GM23338 (cell line): ENCODE measurements at regions not wholly inside any gene's neighbourhood (a gene's known extent, or its start where the extent isn't known, plus 50 kb on each side); places are given as distances from the start of the nearest gene placed in this dataset.

Source experiments
- CREB1 ChIP-seq: fragments of 250-450 bp; sonication (Bioruptor Pico); IDR thresholded peaks from 2 replicates; pipeline ENCODE4 v1.5.0; 2020; ENCODE audit warnings: low read depth, mild to moderate bottlenecking, moderate library complexity
- EZH2 ChIP-seq: fragments of 200-600 bp; sonication (generic); IDR thresholded peaks from one replicate; pipeline ENCODE4 v1.8.0; 2017; ENCODE audit warnings: antibody characterized with exemption, mild to moderate bottlenecking, low read depth; ENCODE audit not compliant: unreplicated experiment
- EZH2phosphoT487 ChIP-seq: fragments of 200-600 bp; sonication (generic); IDR thresholded peaks from one replicate; pipeline ENCODE4 v1.8.1; 2018; ENCODE audit warnings: antibody characterized with exemption; ENCODE audit not compliant: unreplicated experiment
- JUNB ChIP-seq: IDR thresholded peaks from one replicate; pipeline ENCODE4 v1.6.1; 2016; ENCODE audit warnings: antibody characterized with exemption; ENCODE audit not compliant: unreplicated experiment
- NANOG ChIP-seq: IDR thresholded peaks from 2 replicates; pipeline ENCODE4 v1.6.1; 2016; ENCODE audit warnings: antibody characterized with exemption, borderline replicate concordance
- POLR2AphosphoS5 ChIP-seq: IDR thresholded peaks from 2 replicates; pipeline ENCODE4 v1.6.1; 2016; ENCODE audit warnings: antibody characterized with exemption, low read depth
- STAT1 ChIP-seq: IDR thresholded peaks from one replicate; pipeline ENCODE4 v1.6.1; 2016; ENCODE audit warnings: antibody characterized with exemption; ENCODE audit not compliant: unreplicated experiment
- ZNF114 ChIP-seq: fragments of 250-450 bp; sonication (Bioruptor Pico); IDR thresholded peaks from 2 replicates; pipeline ENCODE4 v1.5.0; 2020; ENCODE audit warnings: mild to moderate bottlenecking, moderate library complexity
- ZNF331 ChIP-seq: fragments of 250-450 bp; sonication (Bioruptor Pico); IDR thresholded peaks from 2 replicates; pipeline ENCODE4 v1.5.0; 2020; ENCODE audit warnings: low read depth, mild to moderate bottlenecking, moderate library complexity
- TF ChIP-seq, protein P1 (sequence below), 2 experiments: fragments of 200-600 bp in 1 of 2; sonication (generic) in 1 of 2; conservative IDR thresholded peaks; 2 replicates each; pipeline versions ENCODE4 v1.5.1 to v1.6.1; 2016 to 2017; ENCODE audit warnings: antibody characterized with exemption in 2 of 2, low read depth in 2 of 2, mild to moderate bottlenecking in 2 of 2, moderate library complexity in 1 of 2
- TF ChIP-seq, protein P2 (sequence below): IDR thresholded peaks from one replicate; pipeline ENCODE4 v1.6.1; 2018; ENCODE audit warnings: antibody characterized with exemption; ENCODE audit not compliant: unreplicated experiment
- TF ChIP-seq, protein P3 (sequence below): IDR thresholded peaks from 2 replicates; pipeline ENCODE4 v1.6.1; 2016; ENCODE audit warnings: antibody characterized with exemption
- TF ChIP-seq, protein P4 (sequence below): fragments of 250-450 bp; sonication (Bioruptor Pico); IDR thresholded peaks from 2 replicates; pipeline ENCODE4 v1.5.0; 2020; ENCODE audit warnings: mild to moderate bottlenecking, moderate library complexity

DNA sequence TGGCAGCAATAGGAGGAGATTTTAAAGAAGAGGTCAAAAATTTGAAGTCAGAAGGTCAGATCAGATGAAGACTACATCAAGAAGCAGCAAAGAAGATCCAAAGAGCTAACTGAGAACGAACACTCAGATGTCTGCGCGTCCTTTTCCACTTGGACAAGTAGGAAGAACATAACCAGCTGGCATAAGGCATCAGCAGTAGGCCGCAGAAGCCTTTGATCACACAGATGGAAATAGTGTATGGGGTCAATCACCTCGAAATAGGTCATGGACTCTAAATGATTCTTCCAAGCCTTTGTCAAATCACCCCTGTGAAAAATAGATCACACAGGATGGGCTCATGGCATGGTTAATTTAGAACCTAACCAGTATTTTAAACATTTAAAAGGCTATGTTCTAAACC lies 56.4 kb upstream of the TOM1L1 start:
- no peak for TF ChIP-seq EZH2phosphoT487
- TF ChIP-seq, protein P1, sequence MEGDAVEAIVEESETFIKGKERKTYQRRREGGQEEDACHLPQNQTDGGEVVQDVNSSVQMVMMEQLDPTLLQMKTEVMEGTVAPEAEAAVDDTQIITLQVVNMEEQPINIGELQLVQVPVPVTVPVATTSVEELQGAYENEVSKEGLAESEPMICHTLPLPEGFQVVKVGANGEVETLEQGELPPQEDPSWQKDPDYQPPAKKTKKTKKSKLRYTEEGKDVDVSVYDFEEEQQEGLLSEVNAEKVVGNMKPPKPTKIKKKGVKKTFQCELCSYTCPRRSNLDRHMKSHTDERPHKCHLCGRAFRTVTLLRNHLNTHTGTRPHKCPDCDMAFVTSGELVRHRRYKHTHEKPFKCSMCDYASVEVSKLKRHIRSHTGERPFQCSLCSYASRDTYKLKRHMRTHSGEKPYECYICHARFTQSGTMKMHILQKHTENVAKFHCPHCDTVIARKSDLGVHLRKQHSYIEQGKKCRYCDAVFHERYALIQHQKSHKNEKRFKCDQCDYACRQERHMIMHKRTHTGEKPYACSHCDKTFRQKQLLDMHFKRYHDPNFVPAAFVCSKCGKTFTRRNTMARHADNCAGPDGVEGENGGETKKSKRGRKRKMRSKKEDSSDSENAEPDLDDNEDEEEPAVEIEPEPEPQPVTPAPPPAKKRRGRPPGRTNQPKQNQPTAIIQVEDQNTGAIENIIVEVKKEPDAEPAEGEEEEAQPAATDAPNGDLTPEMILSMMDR (conservative IDR thresholded peaks at IDR 0.05; ENCODE audit: low read depth in 2 of 2) = no peak
- TF ChIP-seq ZNF331 (CRISPR knock-in tag) = no peak
- no peak for TF ChIP-seq EZH2
- TF ChIP-seq POLR2AphosphoS5 = no peak
- TF ChIP-seq, protein P2, sequence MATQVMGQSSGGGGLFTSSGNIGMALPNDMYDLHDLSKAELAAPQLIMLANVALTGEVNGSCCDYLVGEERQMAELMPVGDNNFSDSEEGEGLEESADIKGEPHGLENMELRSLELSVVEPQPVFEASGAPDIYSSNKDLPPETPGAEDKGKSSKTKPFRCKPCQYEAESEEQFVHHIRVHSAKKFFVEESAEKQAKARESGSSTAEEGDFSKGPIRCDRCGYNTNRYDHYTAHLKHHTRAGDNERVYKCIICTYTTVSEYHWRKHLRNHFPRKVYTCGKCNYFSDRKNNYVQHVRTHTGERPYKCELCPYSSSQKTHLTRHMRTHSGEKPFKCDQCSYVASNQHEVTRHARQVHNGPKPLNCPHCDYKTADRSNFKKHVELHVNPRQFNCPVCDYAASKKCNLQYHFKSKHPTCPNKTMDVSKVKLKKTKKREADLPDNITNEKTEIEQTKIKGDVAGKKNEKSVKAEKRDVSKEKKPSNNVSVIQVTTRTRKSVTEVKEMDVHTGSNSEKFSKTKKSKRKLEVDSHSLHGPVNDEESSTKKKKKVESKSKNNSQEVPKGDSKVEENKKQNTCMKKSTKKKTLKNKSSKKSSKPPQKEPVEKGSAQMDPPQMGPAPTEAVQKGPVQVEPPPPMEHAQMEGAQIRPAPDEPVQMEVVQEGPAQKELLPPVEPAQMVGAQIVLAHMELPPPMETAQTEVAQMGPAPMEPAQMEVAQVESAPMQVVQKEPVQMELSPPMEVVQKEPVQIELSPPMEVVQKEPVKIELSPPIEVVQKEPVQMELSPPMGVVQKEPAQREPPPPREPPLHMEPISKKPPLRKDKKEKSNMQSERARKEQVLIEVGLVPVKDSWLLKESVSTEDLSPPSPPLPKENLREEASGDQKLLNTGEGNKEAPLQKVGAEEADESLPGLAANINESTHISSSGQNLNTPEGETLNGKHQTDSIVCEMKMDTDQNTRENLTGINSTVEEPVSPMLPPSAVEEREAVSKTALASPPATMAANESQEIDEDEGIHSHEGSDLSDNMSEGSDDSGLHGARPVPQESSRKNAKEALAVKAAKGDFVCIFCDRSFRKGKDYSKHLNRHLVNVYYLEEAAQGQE = no peak
- TF ChIP-seq CREB1 (CRISPR knock-in tag) = no peak
- TF ChIP-seq, protein P3, sequence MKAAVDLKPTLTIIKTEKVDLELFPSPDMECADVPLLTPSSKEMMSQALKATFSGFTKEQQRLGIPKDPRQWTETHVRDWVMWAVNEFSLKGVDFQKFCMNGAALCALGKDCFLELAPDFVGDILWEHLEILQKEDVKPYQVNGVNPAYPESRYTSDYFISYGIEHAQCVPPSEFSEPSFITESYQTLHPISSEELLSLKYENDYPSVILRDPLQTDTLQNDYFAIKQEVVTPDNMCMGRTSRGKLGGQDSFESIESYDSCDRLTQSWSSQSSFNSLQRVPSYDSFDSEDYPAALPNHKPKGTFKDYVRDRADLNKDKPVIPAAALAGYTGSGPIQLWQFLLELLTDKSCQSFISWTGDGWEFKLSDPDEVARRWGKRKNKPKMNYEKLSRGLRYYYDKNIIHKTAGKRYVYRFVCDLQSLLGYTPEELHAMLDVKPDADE = no peak
- no peak for TF ChIP-seq JUNB
- TF ChIP-seq ZNF114 (CRISPR knock-in tag) = no peak
- no peak for TF ChIP-seq STAT1
- no peak for TF ChIP-seq NANOG
- TF ChIP-seq, protein P4, sequence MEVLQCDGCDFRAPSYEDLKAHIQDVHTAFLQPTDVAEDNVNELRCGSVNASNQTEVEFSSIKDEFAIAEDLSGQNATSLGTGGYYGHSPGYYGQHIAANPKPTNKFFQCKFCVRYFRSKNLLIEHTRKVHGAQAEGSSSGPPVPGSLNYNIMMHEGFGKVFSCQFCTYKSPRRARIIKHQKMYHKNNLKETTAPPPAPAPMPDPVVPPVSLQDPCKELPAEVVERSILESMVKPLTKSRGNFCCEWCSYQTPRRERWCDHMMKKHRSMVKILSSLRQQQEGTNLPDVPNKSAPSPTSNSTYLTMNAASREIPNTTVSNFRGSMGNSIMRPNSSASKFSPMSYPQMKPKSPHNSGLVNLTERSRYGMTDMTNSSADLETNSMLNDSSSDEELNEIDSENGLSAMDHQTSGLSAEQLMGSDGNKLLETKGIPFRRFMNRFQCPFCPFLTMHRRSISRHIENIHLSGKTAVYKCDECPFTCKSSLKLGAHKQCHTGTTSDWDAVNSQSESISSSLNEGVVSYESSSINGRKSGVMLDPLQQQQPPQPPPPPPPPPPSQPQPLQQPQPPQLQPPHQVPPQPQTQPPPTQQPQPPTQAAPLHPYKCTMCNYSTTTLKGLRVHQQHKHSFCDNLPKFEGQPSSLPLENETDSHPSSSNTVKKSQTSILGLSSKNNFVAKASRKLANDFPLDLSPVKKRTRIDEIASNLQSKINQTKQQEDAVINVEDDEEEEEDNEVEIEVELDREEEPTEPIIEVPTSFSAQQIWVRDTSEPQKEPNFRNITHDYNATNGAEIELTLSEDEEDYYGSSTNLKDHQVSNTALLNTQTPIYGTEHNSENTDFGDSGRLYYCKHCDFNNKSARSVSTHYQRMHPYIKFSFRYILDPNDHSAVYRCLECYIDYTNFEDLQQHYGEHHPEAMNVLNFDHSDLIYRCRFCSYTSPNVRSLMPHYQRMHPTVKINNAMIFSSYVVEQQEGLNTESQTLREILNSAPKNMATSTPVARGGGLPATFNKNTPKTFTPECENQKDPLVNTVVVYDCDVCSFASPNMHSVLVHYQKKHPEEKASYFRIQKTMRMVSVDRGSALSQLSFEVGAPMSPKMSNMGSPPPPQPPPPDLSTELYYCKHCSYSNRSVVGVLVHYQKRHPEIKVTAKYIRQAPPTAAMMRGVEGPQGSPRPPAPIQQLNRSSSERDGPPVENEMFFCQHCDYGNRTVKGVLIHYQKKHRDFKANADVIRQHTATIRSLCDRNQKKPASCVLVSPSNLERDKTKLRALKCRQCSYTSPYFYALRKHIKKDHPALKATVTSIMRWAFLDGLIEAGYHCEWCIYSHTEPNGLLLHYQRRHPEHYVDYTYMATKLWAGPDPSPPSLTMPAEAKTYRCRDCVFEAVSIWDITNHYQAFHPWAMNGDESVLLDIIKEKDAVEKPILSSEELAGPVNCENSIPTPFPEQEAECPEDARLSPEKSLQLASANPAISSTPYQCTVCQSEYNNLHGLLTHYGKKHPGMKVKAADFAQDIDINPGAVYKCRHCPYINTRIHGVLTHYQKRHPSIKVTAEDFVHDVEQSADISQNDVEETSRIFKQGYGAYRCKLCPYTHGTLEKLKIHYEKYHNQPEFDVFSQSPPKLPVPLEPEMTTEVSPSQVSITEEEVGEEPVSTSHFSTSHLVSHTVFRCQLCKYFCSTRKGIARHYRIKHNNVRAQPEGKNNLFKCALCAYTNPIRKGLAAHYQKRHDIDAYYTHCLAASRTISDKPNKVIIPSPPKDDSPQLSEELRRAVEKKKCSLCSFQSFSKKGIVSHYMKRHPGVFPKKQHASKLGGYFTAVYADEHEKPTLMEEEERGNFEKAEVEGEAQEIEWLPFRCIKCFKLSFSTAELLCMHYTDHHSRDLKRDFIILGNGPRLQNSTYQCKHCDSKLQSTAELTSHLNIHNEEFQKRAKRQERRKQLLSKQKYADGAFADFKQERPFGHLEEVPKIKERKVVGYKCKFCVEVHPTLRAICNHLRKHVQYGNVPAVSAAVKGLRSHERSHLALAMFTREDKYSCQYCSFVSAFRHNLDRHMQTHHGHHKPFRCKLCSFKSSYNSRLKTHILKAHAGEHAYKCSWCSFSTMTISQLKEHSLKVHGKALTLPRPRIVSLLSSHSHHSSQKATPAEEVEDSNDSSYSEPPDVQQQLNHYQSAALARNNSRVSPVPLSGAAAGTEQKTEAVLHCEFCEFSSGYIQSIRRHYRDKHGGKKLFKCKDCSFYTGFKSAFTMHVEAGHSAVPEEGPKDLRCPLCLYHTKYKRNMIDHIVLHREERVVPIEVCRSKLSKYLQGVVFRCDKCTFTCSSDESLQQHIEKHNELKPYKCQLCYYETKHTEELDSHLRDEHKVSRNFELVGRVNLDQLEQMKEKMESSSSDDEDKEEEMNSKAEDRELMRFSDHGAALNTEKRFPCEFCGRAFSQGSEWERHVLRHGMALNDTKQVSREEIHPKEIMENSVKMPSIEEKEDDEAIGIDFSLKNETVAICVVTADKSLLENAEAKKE (CRISPR knock-in tag) = no peak
